LNCAP (cell line): ENCODE measurements at regions not wholly inside any gene's neighbourhood (a gene's known extent, or its start where the extent isn't known, plus 50 kb on each side); places are given as distances from the start of the nearest gene placed in this dataset.

Experiments
- TF ChIP-seq, protein P1 (sequence below): fragments of 450-650 bp; IDR thresholded peaks from 2 replicates; pipeline ENCODE4 v1.5.1; 2017; ENCODE audit warnings: mild to moderate bottlenecking

DNA sequence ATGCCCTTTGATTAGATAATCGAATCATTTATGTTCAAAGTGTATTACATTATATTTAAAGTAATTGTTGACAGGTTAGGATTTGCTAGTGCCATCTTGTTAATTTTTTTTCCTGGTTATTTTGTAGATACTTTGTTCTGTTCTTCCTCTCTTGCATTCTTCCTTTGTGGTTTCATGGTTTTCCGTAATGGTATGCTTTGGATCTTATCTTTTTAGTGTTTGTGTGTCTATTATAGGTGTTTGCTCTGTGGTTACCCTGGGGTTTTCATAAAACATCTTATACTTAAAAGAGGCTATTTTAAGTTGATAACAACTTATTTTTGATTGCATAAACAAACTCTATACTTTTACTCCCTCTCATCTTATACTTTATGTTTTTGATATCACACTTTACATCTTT, 108.2 kb upstream of the SRD5A3 start:
- TF ChIP-seq, protein P1, sequence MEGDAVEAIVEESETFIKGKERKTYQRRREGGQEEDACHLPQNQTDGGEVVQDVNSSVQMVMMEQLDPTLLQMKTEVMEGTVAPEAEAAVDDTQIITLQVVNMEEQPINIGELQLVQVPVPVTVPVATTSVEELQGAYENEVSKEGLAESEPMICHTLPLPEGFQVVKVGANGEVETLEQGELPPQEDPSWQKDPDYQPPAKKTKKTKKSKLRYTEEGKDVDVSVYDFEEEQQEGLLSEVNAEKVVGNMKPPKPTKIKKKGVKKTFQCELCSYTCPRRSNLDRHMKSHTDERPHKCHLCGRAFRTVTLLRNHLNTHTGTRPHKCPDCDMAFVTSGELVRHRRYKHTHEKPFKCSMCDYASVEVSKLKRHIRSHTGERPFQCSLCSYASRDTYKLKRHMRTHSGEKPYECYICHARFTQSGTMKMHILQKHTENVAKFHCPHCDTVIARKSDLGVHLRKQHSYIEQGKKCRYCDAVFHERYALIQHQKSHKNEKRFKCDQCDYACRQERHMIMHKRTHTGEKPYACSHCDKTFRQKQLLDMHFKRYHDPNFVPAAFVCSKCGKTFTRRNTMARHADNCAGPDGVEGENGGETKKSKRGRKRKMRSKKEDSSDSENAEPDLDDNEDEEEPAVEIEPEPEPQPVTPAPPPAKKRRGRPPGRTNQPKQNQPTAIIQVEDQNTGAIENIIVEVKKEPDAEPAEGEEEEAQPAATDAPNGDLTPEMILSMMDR = no peak

DNA sequence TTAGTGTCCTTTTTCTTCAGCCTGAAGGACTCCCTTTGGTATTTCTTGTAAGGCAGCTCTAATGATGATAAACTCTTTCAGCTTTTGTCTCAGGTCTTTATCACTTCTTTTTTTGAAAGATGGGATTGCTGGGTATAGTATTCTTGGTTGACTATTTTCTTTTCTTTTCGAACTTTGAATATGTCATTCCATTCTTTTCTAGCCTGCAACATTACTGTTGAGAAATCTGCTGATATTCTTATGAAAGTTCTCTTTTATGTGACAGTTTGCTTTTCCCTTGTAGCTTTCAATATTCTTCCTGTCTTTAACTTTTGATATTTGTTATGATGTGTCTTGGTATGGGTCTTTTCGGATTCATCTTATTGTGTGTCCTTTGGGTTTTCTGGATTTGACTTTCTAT, 107.6 kb upstream of the SRD5A3 start:
- TF ChIP-seq, protein P1 = no peak

DNA sequence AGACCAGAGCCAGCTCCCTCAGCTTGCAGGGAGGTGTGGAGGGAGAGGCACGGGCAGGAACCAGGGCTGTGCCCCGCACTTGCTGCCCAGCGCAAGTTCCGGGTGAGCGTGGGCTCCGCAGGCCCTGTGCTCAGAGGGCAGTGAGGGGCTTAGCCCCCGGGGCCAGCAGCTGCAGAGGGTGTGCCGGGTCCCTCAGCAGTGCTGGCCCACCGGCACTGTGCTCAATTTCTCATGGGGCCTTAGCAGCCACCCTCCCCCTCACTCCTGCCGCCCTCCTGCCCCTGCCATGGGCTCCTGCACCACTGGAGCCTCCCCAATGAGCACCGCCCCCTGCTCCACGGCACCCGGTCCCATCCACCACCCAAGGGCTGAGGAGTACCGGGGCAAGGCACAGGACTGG, 104.6 kb upstream of the SRD5A3 start:
- TF ChIP-seq, protein P1 = no peak

DNA sequence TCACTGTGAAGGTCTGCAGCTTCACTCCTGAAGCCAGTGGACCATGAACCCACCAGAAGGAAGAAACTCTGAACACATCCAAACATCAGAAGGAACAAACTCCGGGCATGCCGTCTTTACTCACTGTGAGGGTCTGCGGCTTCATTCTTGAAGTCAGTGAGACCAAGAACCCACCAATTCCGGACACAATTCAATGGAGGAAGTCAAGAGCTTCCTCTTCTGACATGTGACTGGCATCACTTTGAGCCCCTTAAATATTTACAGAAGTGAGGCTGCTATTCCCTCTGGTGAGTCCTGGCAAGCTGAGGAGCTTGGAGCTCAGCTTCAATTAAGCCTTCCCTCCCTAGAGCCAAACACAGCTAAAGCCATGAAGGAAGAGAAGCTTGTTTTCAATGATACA, 103.5 kb upstream of the SRD5A3 start:
- TF ChIP-seq, protein P1 = no peak

DNA sequence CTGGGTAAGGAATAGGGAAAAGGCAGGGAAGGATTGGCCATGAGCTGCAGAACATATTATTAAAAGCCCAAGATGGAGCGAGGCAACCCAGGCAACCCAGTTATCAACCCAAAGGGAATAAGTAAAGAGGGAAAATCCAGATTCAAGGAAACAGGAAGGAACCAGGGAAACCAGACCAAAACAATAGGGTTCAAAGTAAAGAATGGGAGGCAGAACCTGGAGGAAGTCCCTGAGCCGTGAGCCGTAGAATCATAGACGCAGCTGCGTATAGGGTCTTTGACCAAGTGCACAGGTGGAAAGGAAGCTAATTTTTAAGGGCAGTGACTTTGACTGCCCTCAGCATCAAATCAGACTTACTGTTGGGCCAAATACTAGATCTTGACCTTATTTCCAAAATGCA, 98.5 kb upstream of the SRD5A3 start:
- TF ChIP-seq, protein P1 = no peak

DNA sequence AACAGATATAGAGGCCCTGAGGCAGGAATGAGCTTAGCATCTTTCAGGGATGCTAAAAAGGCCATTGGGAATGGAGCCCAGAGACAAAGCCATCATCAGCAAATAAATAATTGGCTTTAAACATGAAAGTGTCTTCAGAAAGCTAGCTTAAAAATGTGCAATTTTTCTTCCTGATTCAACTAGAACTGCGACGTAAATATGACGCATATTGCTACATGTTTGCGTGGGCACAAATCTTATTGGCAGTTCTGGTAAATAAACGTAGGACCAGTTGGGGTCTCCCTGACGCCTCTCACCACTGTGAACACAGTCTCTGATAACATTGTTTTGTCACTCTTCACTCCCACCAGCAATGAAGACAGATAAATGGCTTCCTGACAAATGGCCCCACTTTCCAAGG, 97.3 kb upstream of the SRD5A3 start:
- TF ChIP-seq, protein P1 = no peak

DNA sequence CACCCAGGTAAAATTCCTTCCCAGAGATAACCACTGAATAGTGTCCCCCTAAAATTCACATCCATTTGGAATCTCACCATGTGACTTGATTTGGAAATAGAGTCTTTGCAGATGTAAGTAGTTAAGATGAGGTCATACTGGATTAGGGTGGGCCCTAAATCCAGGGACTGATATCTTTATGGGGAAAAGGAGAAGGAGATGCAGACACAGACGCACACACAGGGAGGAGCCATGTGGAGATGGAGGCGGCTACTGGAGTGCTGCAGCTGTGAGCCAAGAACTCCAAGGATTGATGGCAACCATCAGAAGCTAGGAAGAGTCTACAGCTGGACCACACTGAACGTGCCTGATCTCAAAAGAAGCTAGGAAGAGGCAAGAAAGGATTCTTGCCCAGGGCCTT, 96.6 kb upstream of the SRD5A3 start:
- TF ChIP-seq, protein P1 = no peak

DNA sequence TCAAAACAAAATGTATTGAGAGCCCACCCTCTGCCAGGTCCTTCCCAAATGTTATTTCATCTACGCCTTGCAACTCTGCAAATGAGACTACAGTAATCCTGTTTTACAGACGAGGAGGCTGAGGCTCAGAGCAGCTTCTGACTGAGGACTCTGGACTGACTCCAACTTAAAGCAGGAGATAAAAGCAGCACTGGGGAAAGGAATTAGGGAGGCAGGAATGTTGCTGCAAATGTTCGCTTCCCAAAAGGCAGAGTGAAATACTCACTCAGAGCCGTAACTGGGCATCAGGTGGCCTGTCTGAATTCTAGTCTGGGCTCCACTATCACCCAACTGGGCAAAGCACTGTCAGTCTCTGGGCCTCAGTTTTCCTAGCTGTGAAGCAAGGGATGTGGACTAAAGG, 94.7 kb upstream of the SRD5A3 start:
- TF ChIP-seq, protein P1 = no peak
